Suppressor macrophage treated with lipopolysaccharide for 1 hour (primary cell): ENCODE measurements at regions not wholly inside any gene's neighbourhood (a gene's known extent, or its start where the extent isn't known, plus 50 kb on each side); places are given as distances from the start of the nearest gene placed in this dataset.
A peak's percentile ranks its signal among the peaks of the same experiment; 100 is the strongest.
"Not testable (repeated sequence)": the region's sequence is repeated elsewhere in the genome, so short reads cannot be mapped to it uniquely, and the experiment has no call there.

Experiments
- DNase-seq, 3 donors: peaks; one replicate each; pipeline ENCODE4 v3.0.0-alpha.2; 2020 to 2022

DNA sequence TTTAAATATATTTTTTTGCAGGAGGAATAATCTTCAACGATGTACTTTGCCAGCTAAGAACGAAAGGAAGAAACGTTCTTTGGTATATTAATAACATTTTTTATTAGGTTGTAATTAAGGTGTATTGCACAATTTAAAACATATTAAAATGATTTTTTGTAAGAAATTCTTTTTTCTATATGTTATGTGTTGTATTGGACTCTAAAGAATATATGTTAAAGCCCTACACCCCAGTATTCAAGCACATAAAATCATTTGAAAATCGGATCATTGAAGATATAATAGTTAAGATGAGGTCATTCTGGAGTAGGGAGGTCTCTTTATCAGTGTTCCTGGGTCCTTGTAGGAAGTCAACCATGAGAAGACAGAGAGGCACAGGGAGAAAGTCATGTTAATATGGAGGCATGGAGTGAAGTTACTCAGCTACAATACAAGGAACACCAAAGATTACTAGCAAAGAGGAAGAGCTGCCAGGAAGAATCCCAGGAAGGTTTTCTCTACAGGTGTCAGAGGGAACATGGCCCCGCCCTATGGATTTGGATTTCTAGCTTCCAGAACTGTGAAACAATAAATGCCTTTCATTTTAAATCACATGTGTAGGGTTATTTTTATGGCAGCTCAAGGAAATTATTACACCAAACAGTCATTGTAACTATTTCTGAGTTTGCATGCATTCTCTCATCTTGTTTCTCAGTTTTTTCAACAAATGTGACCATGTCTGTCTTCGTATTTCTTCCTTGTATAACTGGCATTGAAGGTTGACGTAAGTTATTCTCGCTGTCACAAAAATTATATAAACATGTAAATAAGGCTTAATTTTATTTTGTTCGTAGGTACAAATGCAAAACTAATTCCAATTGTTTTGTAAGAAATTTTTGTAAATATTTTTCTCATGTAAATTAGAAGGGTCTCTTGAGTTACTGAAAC lies 75.4 kb upstream of the VPREB1 start:
- no peak for DNase-seq

DNA sequence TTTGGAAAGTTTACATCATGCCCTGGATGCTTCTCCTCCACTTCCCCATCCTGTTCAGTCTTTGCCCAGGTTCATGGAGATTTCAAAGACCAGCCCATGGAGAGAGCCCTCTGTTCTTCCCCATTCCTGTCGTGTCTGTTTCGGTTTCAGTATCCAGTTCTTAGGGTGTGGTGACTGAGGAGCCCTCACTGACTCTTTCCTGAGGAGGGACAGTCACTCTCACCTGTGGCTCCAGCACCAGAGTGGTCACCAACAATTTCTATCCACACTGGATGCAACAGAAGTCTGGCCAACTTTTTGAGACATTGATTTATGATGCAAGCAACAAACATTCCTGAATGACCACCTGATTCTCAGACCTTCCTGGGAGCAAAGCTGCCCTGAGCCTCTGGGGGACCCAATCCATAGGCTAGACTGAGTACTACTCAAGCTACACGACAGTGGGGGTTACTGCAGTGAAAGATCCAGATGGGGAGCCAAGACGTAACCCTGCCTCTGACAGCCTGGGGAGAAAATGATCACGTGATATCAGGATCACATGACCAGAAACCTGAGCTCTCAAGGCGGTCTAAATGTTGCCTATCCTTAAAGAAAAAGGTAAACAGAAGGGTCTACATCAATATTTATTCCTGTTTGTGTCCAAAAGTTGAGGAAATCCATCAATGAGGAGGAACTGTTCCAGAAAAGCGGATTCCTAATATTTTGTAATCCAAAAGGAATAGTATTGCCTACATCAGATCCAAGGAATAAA lies 76.2 kb upstream of the VPREB1 start:
- DNase-seq = peak; percentile 42 to 55 (median 49)

DNA sequence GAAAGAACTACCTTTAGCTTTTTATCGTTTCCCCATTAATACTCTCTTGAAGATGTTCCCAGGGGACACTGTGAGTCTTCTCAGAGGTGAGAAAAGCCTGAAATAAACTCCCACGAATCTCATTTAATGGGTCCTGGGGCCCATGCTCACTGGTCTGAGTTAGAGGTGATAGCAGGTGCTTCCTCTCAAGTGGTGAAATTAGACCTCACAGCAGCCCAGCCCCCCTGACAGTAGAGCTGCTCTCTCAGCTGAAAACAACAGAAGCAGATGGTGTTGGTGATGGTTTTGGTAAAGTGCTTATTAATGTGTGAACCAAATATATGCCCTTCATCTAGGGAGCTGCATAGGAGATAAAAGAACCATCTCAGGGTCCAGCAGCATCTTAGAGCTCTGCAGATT lies 76.8 kb upstream of the VPREB1 start:
- DNase-seq = no peak

DNA sequence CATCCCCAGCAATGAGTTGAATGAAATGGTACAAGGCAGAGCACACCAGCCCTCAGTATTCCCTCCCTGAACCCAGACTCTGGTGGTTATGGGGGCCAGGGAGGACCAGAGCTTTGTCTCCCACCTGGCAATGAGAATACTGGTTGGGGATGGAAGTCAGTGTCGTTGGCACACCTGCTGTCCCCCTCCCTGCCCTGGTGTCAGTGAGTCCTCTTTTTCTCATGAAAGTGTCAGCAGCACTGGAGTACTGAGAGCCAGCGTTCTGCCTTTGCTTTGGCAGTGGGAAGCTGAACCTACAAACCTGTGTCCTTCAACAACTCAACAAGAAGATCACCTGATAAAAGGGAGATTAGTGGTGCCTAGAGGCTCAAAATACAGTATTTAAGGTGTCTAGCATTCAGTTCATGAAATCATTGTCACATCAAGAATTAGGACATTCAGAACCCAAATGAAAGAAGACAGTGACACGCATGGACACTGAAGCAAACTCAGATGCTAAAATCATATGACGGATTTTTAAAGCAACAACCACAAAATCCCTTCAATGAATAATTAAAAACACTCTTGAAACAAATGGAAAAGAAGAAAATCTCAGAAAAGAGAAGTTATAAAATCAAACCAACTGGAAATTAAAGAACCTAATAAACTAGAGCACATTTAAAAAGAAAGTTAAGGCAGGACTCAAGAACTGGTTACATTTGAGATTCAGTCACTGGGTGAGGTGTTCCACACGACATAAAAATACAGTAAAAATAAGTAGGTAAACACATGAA lies 77.5 kb upstream of the VPREB1 start:
- no peak for DNase-seq

DNA sequence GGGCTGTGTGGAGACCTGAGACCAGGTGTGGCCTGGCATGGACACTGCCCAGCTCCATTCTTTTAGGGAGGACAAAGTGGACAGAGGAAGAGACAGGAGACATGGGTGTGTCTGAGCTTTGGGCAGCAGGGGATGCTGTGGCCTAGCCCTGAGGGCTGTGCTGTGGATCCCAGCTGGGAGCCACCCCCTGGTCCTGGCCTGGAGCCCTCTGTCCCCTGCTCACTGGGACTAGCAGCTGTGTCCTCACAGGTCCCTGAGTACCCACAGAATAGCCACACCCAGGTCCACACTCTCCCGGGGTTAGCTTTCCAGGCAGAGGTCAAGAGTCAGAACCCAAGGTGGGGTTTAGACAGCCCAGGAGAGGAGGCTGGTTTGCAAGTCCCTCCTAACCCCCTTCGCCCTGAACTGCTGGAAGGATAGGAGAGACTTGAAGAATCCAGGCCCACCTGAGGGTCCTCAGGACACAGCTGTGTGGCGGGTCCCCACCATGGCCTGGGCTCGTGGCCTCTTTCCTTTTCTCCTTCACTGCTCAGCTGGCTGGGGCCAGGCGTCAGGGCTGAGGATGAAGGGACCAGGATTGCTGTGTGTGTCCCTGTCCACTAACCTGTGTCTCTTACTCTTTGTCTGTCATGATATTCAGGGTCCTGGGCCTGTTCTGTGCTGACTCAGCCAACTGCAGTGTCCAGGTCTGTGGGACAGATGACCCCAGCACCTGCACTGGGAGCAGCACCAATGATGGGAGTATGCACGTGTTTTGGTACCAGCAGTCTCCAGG lies 78.5 kb upstream of the VPREB1 start:
- DNase-seq = no peak

DNA sequence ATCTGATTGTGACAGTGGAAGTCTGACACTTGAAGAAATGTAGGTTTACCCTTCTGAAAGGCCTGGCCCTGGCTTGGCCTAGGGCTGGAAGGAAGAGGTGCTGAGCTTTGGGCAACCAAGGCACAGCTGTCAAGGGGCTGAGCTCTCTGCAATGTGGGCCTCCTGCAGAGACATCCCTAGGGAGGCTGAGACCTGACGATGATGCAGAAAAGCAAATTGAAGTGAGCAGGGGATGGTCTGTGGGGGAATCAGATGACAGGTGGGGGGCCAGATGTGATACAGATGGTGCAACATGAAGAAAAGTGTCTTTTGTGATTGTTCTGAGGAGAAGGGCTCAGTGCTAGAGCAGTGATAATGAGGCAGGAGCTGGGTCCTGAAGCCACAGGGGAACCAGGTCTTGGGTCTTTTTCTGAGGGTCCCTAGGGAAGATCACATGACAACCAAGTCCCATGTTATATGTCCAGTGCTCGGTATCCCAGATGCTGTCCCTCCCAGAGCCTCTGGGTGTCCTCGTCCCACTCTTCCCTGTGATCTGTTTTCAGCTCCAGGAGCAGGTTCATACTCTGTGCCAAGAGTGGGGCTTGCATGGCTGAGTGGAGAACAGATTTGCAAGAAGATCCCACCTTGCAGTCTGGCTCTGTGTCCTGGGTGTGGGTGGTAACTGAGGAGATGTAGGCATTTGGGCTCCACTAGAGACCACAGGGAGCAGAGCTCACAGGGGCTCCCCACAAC lies 79.9 kb upstream of the VPREB1 start:
- DNase-seq = no peak

DNA sequence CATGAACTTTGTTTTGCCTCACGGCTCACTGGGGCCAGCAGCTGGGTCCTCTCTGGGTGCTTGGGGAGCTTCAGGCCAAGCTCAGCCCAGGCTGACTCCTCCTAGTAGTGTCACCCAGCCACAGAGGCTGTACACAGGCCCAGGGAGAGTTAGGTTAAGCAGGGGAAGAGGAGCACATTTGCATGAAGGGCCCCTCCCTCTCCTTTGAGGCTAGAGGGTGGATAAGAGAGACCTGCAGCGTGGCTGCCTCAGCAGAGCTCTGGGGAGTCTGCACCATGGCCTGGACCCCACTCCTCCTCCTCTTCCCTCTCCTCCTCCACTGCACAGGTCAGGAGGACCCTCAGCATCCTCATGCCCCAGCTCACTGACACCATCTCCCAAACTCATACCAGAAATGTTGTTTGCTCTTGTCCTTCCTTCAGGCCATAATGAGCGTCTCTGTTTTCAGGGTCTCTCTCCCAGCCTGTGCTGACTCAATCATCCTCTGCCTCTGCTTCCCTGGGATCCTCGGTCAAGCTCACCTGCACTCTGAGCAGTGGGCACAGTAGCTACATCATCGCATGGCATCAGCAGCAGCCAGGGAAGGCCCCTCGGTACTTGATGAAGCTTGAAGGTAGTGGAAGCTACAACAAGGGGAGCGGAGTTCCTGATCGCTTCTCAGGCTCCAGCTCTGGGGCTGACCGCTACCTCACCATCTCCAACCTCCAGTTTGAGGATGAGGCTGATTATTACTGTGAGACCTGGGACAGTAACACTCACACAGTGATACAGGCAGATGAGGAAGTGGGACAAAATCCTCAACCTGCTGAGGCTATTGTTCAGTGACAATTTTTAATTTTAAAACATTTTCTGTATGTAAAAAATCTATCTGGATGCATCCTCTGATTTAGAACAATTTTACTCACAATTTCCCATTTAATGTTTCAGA lies 82.4 kb upstream of the VPREB1 start:
- DNase-seq = no peak

DNA sequence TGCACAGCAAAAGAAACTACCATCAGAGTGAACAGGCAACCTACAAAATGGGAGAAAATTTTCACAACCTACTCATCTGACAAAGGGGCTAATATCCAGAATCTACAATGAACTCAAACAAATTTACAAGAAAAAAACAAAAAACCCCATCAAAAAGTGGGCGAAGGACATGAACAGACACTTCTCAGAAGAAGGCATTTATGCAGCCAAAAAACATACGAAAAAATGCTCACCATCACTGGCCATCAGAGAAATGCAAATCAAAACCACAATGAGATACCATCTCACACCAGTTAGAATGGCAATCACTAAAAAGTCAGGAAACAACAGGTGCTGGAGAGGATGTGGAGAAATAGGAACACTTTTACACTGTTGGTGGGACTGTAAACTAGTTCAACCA lies 83.8 kb upstream of the VPREB1 start:
- not testable (repeated sequence) for DNase-seq

DNA sequence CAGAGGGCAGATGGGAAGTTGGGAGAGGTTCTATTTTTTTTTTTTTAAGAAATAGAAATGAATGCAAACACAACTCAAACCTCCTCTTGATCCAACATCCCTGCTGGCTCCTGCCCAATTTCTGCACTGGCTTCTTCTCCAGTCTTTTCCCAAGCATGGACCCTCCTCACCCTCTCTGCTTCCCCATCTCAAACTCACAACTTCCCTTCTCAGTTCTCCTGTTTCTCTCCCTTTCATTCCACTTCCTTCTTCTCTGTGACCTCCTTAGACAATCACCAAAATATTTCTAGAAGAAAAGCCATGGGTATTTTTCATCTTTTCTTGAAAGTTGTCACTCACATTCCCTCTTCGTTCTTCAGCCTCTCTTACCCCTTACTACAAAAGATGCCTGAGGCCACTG lies 85.2 kb upstream of the VPREB1 start:
- DNase-seq = no peak

DNA sequence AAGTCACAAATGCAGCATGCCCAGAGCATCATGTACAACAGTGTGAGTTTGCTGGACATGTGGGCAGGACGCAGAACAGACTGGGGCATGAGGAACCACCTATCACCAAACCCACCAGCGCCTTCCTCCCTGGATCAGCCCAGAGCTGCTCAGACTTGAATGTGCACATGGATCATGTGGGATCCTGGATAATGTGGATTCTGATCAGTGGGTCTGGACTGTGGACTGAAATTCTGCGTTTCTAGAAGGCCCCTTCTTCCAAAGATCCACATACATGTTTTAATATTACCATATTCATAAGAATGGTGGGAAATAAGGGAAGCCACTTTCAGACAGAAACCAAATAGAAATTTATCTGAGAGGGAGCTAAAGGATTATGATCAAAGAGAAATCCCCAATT lies 85.6 kb upstream of the VPREB1 start:
- DNase-seq = no peak

DNA sequence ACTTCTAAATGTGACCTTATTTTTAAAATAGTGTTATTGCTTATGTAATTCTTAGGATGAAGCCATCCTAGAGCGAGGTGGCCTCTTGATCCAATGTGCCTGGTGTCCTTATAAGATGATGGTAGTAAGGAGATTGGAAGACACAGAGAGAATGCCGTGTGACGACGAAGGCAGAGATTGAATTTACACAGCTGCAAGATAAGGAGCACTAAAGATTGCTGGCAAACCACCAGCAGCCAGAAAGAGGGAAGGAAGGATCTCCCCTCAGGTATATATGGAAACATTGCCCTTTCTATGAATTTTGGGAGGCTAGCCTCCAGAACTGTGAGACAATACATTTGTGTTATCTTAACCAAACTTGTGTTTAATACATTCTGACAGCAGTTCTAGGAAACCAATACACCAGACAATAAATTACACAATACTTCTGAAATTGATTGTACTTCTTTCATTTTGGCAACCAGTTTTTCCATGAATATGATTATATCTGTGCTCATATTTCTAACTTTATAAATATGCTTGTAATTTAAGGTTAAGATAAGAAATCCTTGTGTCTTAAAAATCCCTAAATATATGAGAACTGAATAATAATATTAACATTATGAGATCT lies 86.3 kb upstream of the VPREB1 start:
- no peak for DNase-seq

DNA sequence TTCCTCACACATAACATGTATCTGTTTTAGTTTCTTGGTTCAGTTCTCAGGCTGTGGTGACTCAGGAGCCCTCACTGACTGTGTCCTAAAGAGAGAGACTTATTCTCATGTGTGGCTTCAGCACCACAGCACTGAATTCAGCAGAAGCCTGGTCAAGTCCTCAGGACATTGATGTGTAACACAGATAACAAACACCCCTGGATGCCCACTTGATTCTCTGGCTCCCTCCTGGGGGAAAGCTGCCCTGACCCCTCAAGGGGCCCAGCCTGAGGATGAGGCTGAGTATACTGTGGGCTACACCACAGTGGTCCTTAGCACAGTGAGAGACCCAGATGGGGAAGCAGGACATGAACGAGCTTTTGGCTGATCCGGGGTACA lies 87.2 kb upstream of the VPREB1 start:
- no peak for DNase-seq

DNA sequence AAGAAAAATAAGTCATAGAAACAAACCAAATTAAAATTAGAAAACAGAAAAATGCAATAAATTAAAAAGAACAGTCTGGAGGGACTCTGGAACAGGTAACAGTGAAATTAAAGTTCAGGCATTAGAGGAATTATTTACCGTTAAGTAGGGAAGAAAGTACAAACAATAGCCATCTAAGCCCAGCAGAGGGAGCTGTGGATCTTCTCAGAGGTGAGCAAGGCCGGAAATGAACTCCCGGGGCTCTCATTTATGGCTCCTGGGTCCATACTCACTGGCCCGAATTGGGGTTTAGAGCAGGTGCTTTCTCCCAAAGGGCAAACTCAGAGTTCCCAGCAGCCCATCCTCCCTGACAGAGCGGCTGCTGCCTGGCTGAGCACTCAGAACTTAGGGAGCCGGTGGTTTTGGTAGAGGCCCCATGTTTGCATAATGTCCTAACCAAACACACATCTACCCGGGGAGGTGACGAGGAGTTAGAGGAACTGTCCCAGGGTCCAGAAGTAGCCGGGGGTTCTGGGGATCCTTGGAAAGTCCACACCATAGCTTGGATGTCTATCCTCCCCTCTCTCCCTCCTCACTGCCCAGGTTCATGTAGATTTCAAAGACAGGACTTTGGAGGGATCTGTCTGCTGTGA lies 87.8 kb upstream of the VPREB1 start:
- DNase-seq = peak; percentile 83 to 85 (median 83)

DNA sequence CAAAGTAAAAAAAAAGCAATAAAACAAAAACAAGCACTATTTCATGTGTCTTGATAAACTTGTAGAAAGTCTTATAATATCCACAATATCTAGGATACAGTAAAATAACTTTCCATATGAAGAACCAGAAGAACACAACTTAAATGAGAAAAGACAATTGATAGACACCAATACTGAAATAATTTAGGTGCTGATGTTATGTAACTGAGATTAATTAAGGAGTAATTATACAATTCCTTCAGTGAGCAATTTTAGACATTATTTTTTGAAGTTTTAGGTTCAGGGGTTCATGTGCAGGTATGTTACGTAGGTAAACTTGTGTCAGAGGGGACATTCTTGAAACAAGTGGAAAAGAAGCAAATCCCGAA lies 88.3 kb upstream of the VPREB1 start:
- DNase-seq = no peak

DNA sequence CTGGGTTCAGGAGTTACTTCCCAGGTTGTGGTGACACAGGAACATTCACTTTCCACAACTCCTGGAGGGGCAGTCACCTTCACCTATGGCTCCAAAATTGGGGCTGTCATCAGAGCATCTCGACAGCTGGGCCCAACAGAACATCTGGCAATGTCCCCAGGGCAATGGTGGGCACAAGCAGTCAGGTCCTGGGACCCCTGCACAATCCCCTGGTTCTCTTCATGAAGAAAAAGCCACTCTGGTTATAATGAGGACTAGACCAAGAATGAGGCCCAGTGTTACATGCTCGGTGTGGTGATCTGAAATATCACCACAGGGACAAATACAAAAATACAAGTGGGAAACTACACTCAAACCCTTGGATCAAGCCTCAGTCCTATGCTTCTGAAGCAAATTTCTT lies 89.0 kb upstream of the VPREB1 start:
- DNase-seq = no peak

DNA sequence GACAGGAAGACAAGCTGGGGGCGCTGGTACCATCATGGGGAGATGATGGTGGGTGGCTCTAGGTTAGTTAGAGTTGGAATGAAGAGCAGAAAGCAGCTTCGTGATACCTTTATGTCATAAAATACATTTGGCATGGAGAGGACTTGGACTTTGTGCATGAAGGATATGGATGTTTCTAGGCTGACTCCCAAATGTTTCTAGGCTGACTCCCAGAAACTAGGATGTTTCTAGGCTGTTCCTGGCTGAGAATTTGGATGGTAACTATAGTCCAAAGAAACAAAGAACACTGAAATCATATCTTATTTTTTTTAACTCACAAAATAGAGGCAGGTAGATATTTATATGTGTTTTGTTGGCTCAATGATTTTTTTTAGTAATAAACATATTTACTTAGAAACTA lies 89.4 kb upstream of the VPREB1 start:
- no peak for DNase-seq

DNA sequence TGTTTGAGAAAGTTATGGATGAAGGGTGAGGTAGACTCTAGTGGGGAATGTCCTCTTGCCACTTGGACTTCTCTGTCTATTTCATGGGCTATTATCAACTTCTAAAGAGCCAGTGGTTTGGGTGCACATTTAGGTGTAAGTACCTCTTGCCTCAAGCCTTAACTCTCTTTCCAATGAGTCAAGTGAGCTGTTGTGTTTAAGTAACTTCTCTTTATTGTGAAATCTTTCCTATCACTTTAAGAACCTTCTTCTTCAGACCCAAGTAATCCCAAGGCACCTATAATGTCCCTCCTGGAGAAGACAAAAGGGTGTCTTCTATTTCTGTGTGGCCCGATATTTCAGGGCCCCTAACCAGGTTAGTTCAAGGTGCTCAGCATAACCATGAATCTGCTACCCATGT lies 90.5 kb upstream of the VPREB1 start:
- peak in 1 of 3 donors; percentile 30 for DNase-seq

DNA sequence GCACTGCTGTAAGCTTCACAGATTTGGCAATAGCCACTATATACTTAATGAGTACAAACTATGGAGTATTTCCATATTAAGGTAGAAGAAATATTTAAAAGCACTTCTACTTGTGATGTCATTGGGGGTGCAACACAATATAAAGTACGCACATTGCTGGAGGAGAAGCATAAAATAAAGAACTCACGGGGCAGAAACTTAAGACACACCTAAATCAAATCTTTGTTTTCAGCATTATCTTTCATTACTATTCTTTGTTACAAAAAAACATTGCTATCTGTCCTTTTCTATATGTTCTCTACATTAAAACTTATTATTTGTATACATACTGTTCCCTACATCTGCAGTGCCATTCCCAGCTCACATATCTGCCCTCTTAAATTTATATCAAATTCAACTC lies 93.3 kb upstream of the VPREB1 start:
- no peak for DNase-seq

DNA sequence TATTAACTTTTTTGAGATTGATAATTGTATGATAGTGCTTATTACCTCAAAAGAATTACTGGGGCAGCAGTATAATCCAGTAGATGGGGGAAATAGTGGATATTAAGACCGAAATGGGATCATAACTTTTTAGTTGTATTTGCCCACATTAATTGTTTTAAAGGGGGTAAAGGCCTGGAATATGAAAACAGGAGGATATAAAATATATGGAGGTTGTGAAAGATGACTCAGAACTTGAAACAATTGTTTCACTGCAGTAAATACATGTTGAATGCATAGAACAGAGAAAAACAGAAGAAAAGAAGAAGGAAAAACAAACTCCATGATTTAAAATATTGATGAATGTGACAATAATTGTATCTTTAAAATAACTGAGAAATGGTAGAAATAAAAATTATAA lies 94.1 kb upstream of the VPREB1 start:
- DNase-seq = no peak

DNA sequence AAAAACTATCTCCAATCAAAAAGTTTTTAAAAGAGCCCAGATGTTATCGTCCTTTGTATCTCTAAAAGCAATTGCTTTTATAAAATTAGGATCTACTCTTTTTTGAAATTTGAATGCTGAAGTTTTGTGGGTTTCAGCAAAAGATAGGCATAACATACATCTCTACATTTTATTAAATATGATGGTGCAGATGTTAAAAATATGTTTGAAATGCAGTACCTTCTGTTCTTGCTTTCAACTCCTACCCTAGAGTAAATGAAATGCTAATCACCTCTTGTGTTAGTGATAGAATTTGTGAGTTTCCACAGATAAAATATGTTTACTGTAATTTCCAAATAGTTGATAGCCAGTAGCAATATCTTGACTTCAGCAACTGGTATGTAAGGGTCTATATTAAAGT lies 95.7 kb upstream of the VPREB1 start:
- no peak for DNase-seq
